NCI-H146 (cell line): ENCODE measurements at regions not wholly inside any gene's neighbourhood (a gene's known extent, or its start where the extent isn't known, plus 50 kb on each side); places are given as distances from the start of the nearest gene placed in this dataset.

ENCODE experiments used
- DNase-seq: peaks from one replicate; lab custom pipeline; 2025; lab: John Stamatoyannopoulos, UW

DNA sequence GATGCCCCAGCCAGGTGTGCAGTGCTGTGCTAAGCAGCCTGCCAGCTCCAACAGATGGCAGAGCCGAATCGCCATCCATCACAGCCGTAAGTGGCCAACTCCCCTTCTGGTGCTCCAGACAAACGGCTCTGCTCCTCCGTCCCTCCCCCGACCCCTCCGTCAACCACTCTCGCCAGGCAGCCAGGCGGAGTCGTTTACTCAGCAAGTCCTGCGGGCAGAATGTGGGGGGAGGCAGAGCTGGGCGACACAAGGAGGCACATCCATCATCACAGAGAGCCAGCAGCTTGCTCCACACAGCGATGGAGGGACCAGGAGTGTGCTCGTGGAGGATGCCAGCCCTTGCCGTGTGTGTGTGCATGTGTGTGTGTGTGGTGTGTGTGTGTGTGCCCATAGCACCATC lies 206.6 kb upstream of the GRIK3 start:
- DNase-seq: peak; percentile 32

DNA sequence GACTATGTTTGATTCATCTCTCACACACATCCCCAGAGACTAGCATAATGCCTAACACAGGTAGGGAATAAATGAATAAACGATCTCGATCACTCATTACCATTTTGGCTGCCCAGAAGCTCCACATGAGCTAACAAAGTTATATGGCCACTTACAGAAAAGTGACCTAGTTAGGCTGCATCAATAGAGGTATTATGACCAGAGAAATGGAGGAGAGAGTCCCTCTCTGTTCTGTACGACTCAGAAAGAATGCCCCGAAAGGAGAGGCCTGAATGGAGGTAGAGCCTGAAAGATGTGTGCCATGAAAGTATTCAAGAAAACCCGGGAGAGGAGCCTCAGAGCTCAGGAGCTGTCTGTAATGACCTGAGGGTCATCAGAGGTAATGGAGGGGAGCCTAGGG lies 208.2 kb upstream of the GRIK3 start:
- no peak for DNase-seq

- DNase-seq: no peak
Observed at GRCh38 chr1:37243368-37244082, 209.2 kb upstream of the GRIK3 start.

- no peak for DNase-seq
Observed at GRCh38 chr1:37244083-37244480, 209.8 kb upstream of the GRIK3 start.

- no peak for DNase-seq
Observed at GRCh38 chr1:37244815-37245214, 210.5 kb upstream of the GRIK3 start.

- no peak for DNase-seq
Observed at GRCh38 chr1:37246631-37247030, 212.3 kb upstream of the GRIK3 start.

DNA sequence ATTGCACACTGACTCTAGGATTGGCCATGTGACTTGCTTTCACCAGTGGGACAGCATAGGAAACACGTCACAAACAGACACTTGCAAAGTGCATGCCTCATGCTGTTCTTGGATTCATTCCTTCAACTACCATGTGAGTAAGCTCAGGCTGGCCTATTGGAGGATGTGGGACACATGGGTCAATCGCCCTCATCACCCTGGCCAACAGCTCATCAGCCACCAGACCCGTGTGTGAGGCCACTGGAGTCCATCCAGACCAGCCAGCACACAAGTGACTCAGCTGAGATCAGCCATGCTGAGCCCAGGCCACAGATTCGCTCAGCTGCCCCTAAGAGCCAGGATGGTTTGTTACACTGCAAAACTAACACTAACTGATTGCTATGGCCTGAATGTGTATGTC lies 216.1 kb upstream of the GRIK3 start:
- no peak for DNase-seq

- peak; percentile 58 for DNase-seq
Observed at GRCh38 chr1:37255136-37255795, 219.1 kb upstream of the ZC3H12A start.

- no peak for DNase-seq
Observed at GRCh38 chr1:37255868-37256267, 218.5 kb upstream of the ZC3H12A start.

- DNase-seq: peak; percentile 10
Observed at GRCh38 chr1:37257646-37258045, 216.7 kb upstream of the ZC3H12A start.

- no peak for DNase-seq
Observed at GRCh38 chr1:37258068-37258467, 216.3 kb upstream of the ZC3H12A start.

GRCh38 chr1:37259019-37259418 lies 215.4 kb upstream of the ZC3H12A start:
- no peak for DNase-seq

DNA sequence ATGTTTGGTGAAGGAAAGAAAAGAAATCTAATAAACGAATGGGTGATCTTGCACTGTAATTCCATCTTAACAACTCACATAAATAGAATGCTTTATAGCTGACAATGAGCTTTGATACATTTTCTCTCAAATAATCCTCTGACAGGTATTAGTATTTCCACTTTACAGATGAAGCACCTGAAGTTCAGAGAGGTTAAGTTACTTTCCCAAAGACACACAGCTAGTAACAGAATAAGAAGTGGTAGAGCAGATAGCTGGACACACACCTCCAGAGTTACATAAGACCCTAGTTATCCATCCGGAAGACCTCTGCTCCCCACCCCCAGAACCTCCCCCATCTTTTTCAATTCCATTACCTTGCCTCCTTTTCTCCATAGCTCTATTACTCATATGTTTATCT lies 213.3 kb upstream of the ZC3H12A start:
- no peak for DNase-seq

DNA sequence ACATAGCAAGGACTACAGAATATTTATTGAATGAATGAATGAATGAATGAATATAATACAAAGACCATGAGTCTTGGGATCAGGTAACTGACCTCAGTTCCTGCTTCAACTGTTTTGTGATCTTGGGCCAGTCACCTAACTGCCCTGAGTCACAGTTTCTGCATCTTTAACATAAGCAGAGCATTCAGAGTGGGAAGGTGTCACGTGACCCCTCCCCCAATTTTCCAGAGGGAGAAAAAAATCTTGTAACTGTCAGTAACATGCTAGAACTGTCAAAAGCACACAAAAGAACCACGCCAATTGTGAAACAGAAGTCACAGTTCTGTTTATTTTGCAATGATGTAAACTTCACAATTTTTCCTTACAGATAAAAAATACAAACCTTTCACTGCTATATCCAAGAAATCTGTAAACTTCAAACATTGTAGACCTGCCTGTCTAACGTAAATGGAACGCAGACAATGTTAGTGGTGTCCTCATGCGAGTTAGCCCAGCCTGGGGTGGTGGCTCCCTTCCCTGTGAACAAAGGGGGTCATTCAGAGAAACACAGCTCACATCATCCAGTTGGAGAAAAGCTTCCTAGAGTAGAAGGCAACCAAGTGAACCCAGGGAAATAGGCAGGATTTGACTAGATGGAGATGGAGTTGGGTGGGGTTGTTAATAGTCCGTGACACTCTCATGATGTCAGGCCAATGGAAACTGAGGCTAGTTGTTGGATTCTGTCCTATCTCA lies 211.8 kb upstream of the ZC3H12A start:
- no peak for DNase-seq

DNA sequence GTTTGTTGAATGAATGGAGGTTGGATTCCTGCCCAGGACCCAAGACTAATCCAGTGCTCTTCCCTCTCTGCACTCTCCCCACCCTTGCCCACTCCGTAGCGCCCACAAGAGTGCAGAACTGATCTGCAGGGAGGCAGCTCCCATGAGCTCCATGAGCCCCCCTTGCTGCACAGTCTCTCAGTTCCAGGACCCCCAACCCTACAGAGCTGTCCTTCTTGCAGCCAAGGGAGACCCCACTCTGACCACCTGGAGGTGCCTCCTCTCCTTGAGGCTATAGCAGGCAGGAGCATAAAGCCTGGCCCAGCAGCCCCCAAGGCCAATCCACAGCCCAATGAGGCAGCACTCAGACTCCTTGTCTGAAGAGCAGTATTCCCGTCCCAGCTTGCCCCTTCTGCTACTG lies 209.2 kb upstream of the ZC3H12A start:
- DNase-seq: no peak

DNA sequence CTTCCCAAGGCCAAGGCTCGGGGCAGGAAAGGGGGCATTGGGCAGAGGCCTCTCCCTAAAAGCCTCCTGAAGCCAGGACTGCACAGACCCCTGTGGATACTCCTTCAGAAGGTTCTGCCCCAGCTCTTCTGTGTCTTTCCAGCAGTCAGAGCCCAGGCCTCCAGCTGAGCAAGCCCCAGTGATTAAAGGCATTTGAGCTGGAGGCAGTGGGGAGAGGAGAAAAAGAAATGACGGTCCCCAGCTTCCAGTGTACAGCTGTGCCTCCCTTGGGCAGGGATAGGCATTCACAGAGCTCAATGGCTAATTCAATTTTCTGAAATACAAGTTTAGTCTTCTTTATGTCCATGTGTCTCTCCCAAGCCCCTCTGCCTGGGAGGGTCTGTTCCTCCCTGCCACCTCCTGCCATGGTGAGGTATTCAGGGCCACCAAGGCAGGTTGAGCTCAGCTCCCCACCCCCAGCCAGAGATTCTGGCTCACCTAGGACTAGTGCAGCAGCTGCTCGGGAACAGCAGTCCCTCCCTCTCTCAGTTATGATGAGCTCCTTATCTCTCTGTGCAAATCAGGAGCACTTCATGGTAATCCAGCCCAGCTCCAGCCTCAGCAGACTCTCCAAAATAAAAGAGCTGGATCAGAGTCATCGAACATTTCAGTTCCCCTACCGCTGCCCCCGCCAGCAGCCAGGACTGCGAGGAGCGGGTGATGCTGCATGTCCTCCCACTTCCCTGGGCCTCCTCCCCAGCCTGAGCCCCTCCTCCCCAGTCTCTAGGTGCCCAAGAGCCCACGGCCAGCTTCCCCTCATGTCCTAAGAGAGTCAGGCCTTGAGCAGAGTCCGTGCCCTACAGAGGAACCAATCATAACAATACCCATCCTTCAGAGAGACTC lies 208.4 kb upstream of the ZC3H12A start:
- peak; percentile 8 for DNase-seq

GRCh38 chr1:37267111-37267835 lies 207.1 kb upstream of the ZC3H12A start:
- no peak for DNase-seq

- DNase-seq: no peak
Observed at GRCh38 chr1:37270639-37271038, 203.7 kb upstream of the ZC3H12A start.

DNA sequence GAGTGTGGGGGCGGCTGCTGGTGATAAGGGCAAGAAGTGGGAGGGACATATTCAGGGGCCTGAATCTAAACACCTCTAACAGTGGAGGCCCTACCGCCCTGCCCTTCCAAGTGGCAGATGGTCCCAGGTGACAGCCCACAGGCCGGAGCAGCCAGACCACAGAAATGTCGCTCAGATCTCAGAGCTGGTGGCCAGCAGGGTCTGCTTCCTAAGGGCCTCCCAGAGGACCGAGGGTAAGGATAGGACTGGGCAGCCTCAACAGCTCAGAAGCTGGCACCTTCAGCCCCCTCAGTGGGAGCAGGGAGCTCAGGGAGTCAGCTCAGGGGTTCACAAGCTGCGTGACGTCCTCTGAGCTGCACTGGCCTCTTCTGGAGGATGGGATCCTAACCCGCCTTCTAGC lies 201.8 kb upstream of the ZC3H12A start:
- no peak for DNase-seq

GRCh38 chr1:37274486-37274885 lies 199.9 kb upstream of the ZC3H12A start:
- DNase-seq: no peak

DNA sequence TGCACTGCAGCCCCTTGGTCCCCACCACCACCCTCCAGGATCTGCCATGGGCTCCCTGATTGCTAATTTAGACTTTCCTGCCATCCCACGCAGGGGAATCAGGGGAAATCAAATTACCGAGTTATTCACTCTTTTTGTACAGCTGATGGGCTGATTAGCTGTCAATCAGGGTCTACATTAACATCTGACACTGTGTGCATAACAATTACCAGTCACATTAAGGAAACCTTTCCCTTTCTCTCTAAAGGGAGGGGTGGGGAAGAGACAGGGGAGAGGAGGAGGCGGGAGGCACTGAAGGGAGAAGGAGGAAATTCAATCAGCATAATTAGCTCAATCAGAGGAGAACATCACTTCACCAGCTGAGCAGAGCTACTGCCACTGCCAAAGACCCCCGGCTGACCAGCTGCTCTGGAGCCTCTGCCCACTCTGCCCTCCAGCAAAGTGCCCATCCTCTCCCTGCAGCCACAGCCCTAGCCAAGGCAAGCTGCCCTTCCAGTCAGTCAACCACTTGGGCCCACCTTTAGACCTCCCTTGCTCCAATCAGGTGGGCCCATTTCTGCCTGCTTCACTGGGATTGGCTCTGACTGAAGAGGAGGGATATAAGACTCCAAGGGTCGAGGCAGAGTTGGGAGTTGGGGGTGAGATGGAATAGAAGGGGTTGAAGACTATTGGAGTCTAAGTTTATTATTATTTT lies 199.3 kb upstream of the ZC3H12A start:
- DNase-seq: peak; percentile 23
